IPS-NIHi7 (cell line): ENCODE measurements at regions not wholly inside any gene's neighbourhood (a gene's known extent, or its start where the extent isn't known, plus 50 kb on each side); places are given as distances from the start of the nearest gene placed in this dataset.
A peak's percentile ranks its signal among the peaks of the same experiment; 100 is the strongest.
"Not testable (repeated sequence)": the region's sequence is repeated elsewhere in the genome, so short reads cannot be mapped to it uniquely, and the experiment has no call there.

Source experiments
- DNase-seq: peaks from one replicate; pipeline ENCODE4 v3.0.0; 2012; ENCODE audit warnings: mixed read lengths; ENCODE audit errors: extremely low spot score

DNA sequence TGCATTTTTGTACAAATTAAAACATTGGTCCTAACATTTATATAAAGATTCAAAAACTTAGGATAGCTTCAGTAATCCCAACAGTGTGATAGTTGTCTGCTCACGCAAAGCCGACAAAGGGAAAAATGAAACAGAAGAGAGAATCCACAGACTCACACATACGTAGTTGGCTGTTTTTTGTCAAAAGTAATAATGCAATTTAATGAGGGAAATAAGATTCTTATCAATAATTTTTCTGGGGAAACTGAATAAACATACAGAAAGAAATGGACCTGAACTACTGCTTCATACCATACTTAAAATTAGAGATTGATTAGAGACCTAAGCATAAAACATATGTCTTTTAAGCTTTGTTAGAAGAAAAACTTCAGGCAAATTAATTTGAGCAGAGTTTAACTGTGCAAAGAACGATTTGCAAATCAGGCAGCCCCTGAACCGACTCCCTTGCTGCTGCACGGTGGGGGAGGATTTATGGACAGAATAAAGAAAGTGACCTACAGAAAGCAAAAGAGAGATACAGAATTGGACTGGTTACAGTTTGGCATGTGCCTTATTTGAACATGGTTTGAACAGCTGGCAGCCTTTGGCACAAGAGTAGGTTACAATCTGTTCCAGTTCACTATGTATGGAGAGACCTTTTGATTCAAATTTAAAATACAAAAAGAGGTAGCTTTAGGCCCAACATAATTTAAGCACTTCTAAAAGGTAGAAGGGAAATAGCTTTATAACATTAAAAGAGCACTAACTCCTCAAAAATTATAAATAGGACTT, 64.9 kb upstream of the CTSV start:
- DNase-seq, result not testable (repeated sequence)

GRCh38 chr9:97099540-97099939, 60.6 kb upstream of the CTSV start:
- not testable (repeated sequence) for DNase-seq

- no peak for DNase-seq
These were observed 57.9 kb upstream of the CTSV start for GRCh38 chr9:97096793-97097192.

- peak; percentile 11 for DNase-seq
These were observed 50.4 kb upstream of the CTSV start for GRCh38 chr9:97089361-97089760.
